Posterior cingulate gyrus (tissue), 11 donors: ENCODE measurements at regions not wholly inside any gene's neighbourhood (a gene's known extent, or its start where the extent isn't known, plus 50 kb on each side); places are given as distances from the start of the nearest gene placed in this dataset.

Experiments used
- DNase-seq, 10 donors: peaks; one replicate each; pipeline versions ENCODE4 v3.0.0 to v3.0.0-alpha.2; 2020 to 2021; ENCODE audit warnings: mixed read lengths in 3 of 10
- intact Hi-C: fragments of 100-400 bp; cut with DNase I; formaldehyde crosslinking; loops from one replicate; pipeline ENCODE4 v1.15.1; 2023

- intact Hi-C loops = no loop called here
Observed at GRCh38 chr7:54637712-54638396, 95.7 kb downstream of the VSTM2A start.

DNA sequence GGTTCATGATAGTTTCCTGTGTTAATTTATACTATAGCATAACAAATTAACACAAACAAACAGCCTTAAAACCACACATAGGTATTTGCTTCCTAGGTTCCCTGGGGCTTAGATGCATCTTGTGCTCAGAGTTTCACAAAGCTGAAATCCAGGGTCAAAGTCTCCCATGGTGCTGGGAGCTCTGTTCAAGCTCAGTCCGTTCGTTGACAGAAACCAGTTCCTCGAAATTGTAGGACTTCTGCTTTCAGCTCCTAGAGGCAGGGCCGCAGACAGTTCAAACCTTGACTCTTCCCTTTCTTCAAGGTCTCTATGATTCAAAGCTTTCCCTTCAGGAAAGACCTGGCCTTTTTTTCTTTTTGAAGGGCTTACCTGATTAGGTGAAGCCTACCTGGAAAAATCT, 90.5 kb downstream of the VSTM2A start:
- intact Hi-C loops = no loop called here
- DNase-seq = no peak

More at GRCh38 chr7:54637712-54638396, 95.7 kb downstream of the VSTM2A start:
- no peak for DNase-seq

DNA sequence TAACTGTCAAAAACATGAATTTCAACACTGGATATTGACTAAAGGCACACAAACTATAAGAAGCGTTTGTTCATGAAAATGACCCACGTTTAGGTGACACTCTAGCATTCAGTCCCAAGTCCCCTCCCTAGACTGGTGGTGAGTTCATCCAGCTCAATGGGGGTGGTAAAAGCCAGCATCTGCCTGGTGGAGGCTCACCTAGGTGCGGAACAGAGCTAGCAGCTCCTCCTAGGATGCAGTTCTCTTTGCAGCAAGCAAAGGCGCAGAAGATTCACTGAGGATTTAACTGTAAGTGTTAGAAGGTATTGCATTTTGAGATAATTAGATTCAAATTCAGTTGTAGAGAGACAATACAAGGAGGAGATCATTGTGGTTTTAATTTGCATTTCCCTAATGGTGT, 87.6 kb downstream of the VSTM2A start:
- DNase-seq = no peak
- intact Hi-C loops = no loop called here

- intact Hi-C loops = no loop called here
- no peak for DNase-seq
Observed at GRCh38 chr7:54622696-54623309, 80.6 kb downstream of the VSTM2A start.
